PC-3 (cell line): ENCODE measurements at regions not wholly inside any gene's neighbourhood (a gene's known extent, or its start where the extent isn't known, plus 50 kb on each side); places are given as distances from the start of the nearest gene placed in this dataset.

Experiments used
- ATAC-seq: fragments of 200-7000 bp; cut with Tn5 transposase; 2 replicates; pipeline ENCODE4 v1.9.1; 2020; ENCODE audit warnings: mild to moderate bottlenecking, moderate library complexity
- BruUV-seq: library from RNA; stranded (reverse); fragments of 400-500 nt; replicated peaks from 2 replicates; lab custom pipeline; 2021; lab: Mats Ljungman, UMichigan
- CTCF ChIA-PET: fragments of 300-600 bp; sonication (Branson Sonifier 250); formaldehyde crosslinking; loops from one replicate; lab custom pipeline; 2022; ENCODE audit warnings: antibody characterized with exemption; lab: Charles Lee
- POLR2A ChIA-PET: fragments of 300-600 bp; sonication (Branson Sonifier 250); formaldehyde crosslinking; loops from one replicate; lab custom pipeline; 2022; ENCODE audit warnings: antibody characterized with exemption; ENCODE audit not compliant: unreplicated experiment; lab: Charles Lee
- DNase-seq: peaks from one replicate; pipeline ENCODE4 v3.0.0-alpha.2; 2015
- H2AFZ ChIP-seq: fragments of 300-600 bp; sonication (generic); 2 replicates; pipeline ENCODE4 v1.6.0; 2016; ENCODE audit warnings: antibody characterized with exemption, low read length
- H3F3A ChIP-seq: fragments of 300-600 bp; sonication (generic); one replicate; pipeline ENCODE4 v1.6.0; 2017; ENCODE audit warnings: antibody characterized with exemption, low read length, control low read depth, mild to moderate bottlenecking; ENCODE audit not compliant: unreplicated experiment
- H3K27ac ChIP-seq: fragments of 300-600 bp; sonication (generic); 2 replicates; pipeline ENCODE4 v1.5.1; 2016; ENCODE audit warnings: mild to moderate bottlenecking, low read length
- H3K27me3 ChIP-seq: fragments of 300-600 bp; sonication (generic); 2 replicates; pipeline ENCODE4 v1.6.1; 2016; ENCODE audit warnings: low read length, mixed read lengths
- H3K36me3 ChIP-seq: fragments of 300-600 bp; sonication (generic); 2 replicates; pipeline ENCODE4 v1.6.1; 2016; ENCODE audit warnings: low read depth, mixed run types, low read length, mixed read lengths
- H3K4me1 ChIP-seq: fragments of 300-600 bp; sonication (generic); 2 replicates; pipeline ENCODE4 v1.5.1; 2016; ENCODE audit warnings: low read length; ENCODE audit not compliant: insufficient read depth
- H3K4me2 ChIP-seq: fragments of 300-600 bp; sonication (generic); 2 replicates; pipeline ENCODE4 v1.6.0; 2016; ENCODE audit warnings: low read length
- H3K4me3 ChIP-seq: fragments of 300-600 bp; sonication (generic); 2 replicates; pipeline ENCODE4 v1.5.1; 2016; ENCODE audit warnings: mild to moderate bottlenecking, low read length, mixed read lengths
- H3K79me2 ChIP-seq: fragments of 300-600 bp; sonication (generic); 2 replicates; pipeline ENCODE4 v1.6.1; 2017; ENCODE audit warnings: low read length, mixed read lengths
- H3K9ac ChIP-seq: fragments of 300-600 bp; sonication (generic); 2 replicates; pipeline ENCODE4 v1.6.0; 2016; ENCODE audit warnings: mild to moderate bottlenecking, low read length
- H3K9me2 ChIP-seq: fragments of 300-600 bp; sonication (generic); replicated peaks from 2 replicates; pipeline ENCODE4 v1.6.1; 2016; ENCODE audit warnings: mixed run types, low read length, mixed read lengths
- H3K9me3 ChIP-seq: fragments of 300-600 bp; sonication (generic); 2 replicates; pipeline ENCODE4 v1.6.1; 2016; ENCODE audit warnings: low read length, mixed read lengths
- H4K20me1 ChIP-seq: fragments of 300-600 bp; sonication (generic); 2 replicates; pipeline ENCODE4 v1.6.1; 2016; ENCODE audit warnings: low read length, mixed read lengths
- EZH2 ChIP-seq: fragments of 300-600 bp; sonication (generic); IDR thresholded peaks from one replicate; pipeline ENCODE4 v1.6.1; 2017; ENCODE audit warnings: antibody characterized with exemption, mild to moderate bottlenecking, low read length; ENCODE audit not compliant: unreplicated experiment
- EZH2phosphoT487 ChIP-seq: fragments of 300-600 bp; sonication (generic); IDR thresholded peaks from 2 replicates; pipeline ENCODE4 v1.6.1; 2018; ENCODE audit warnings: mild to moderate bottlenecking, antibody characterized with exemption, low read length, borderline replicate concordance
- intact Hi-C: fragments of 100-400 bp; cut with micrococcal nuclease; formaldehyde crosslinking; loops from 2 replicates; pipeline ENCODE4 v1.9.0; 2023
- TF ChIP-seq, protein P1 (sequence below): fragments of 300-600 bp; sonication (generic); conservative IDR thresholded peaks from 2 replicates; pipeline ENCODE4 v1.5.1; 2017; ENCODE audit warnings: antibody characterized with exemption, low read depth, mild to moderate bottlenecking, low read length

DNA sequence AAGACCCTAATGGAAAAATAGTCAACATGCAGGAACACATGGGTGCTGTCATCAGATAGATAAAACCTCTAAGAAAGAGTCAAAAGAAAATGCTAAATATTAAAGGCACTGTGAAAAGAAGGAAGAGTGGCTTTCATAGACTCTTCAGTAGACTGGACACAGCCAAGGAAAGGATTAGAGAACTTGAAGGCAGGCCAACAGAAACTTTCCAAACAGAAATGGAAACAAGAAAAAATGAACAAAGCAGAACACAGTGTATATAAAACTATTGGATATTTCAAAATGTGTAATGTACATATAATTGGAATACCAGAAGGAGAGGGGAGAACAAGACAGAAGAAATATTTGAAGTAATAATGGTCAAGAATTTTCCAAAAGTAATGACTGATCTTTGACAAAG, 431.9 kb downstream of the MATN1 start:
- H3K4me2 ChIP-seq, result no peak overlapping the region
- TF ChIP-seq, protein P1, sequence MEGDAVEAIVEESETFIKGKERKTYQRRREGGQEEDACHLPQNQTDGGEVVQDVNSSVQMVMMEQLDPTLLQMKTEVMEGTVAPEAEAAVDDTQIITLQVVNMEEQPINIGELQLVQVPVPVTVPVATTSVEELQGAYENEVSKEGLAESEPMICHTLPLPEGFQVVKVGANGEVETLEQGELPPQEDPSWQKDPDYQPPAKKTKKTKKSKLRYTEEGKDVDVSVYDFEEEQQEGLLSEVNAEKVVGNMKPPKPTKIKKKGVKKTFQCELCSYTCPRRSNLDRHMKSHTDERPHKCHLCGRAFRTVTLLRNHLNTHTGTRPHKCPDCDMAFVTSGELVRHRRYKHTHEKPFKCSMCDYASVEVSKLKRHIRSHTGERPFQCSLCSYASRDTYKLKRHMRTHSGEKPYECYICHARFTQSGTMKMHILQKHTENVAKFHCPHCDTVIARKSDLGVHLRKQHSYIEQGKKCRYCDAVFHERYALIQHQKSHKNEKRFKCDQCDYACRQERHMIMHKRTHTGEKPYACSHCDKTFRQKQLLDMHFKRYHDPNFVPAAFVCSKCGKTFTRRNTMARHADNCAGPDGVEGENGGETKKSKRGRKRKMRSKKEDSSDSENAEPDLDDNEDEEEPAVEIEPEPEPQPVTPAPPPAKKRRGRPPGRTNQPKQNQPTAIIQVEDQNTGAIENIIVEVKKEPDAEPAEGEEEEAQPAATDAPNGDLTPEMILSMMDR, result no peak
- TF ChIP-seq EZH2, result no peak
- no peak for TF ChIP-seq EZH2phosphoT487
- POLR2A ChIA-PET, result no interaction called here
- CTCF ChIA-PET, result no interaction called here
- H3K9ac ChIP-seq, result no peak overlapping the region
- ATAC-seq (no peak), DNase-seq (no peak)
- no peaks in the 10 kb centered on the region for H3K9me3 ChIP-seq
- no peaks in the 10 kb centered on the region for H3K79me2 ChIP-seq
- no peaks in the 10 kb centered on the region for H3K4me1 ChIP-seq
- no peak overlapping the region for H2AFZ ChIP-seq
- H3K36me3 ChIP-seq, result no peaks in the 10 kb centered on the region
- no peaks in the 10 kb centered on the region for H4K20me1 ChIP-seq
- no peaks in the 10 kb centered on the region for H3F3A ChIP-seq
- H3K4me3 ChIP-seq, result no peak overlapping the region
- intact Hi-C loops, result no loop called here
- no peak overlapping the region for H3K27ac ChIP-seq
- no peaks in the 10 kb centered on the region for H3K27me3 ChIP-seq
- no TSS peak for BruUV-seq
- H3K9me2 ChIP-seq, result no peaks in the 10 kb centered on the region

DNA sequence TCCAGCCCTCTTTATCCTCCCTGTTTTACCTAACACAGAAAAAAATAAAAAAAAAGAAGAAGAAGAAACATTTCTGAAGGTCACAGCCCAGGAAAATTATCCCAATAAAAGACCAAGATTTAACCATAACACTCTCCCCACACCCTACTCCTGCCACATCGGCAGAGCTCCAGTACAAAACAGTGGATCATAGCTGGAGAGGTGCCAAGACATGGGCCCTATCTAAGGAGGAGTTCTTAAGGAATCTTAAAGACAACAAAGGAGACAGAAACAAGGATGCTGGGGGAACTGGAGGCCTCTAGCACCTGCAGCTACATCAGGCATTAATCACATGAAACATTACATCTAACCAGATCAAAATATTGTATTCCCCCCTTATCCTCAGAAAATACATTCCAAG, 432.8 kb downstream of the MATN1 start:
- Histone ChIP-seq H4K20me1 (no peaks in the 10 kb centered on the region), H3K79me2 (no peaks in the 10 kb centered on the region), H3K4me2 (no peak overlapping the region), H3K4me3 (no peak overlapping the region), H3F3A (no peaks in the 10 kb centered on the region), H3K36me3 (no peaks in the 10 kb centered on the region), H3K4me1 (no peaks in the 10 kb centered on the region), H3K9me3 (no peaks in the 10 kb centered on the region), H3K9ac (no peak overlapping the region), H3K9me2 (no peaks in the 10 kb centered on the region), H3K27ac (no peak overlapping the region), H2AFZ (no peak overlapping the region), H3K27me3 (no peaks in the 10 kb centered on the region)
- CTCF ChIA-PET, result no interaction called here
- DNase-seq, result no peak
- intact Hi-C loops, result no loop called here
- no peak for ATAC-seq
- POLR2A ChIA-PET, result no interaction called here
- no peak for TF ChIP-seq EZH2
- TF ChIP-seq, protein P1, result no peak
- TF ChIP-seq EZH2phosphoT487, result no peak
- BruUV-seq, result no TSS peak

DNA sequence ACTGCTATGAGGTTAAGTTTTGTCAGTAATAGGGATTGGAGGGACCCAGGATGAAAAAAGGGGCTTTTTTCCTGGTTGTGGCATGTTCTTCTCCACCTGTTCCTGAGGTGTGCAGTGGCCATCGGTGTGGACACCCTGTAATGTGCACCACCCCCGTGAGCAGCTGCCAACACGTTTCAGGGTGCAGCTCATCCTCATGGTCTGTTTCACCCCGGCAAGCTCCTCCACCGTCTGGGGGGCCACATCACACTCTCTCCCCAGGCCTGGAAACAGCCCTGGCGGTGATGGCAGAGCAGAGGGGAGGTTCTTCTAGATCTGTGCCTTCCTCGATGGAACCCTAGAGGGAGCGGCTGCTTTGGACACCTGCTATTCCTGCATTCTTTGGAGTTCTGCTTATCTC, 435.4 kb downstream of the MATN1 start:
- DNase-seq (no peak), ATAC-seq (no peak)
- H3K36me3 ChIP-seq, result no peaks in the 10 kb centered on the region
- TF ChIP-seq EZH2, result no peak
- TF ChIP-seq, protein P1, result no peak
- TF ChIP-seq EZH2phosphoT487, result no peak
- H3K9ac ChIP-seq, result no peak overlapping the region
- no peak overlapping the region for H3K27ac ChIP-seq
- no peaks in the 10 kb centered on the region for H3K9me2 ChIP-seq
- H3K4me2 ChIP-seq, result no peak overlapping the region
- no peaks in the 10 kb centered on the region for H4K20me1 ChIP-seq
- ChIA-PET POLR2A (no interaction called here), CTCF (no interaction called here)
- no peak overlapping the region for H2AFZ ChIP-seq
- H3F3A ChIP-seq, result no peaks in the 10 kb centered on the region
- BruUV-seq, result no TSS peak
- H3K4me3 ChIP-seq, result no peak overlapping the region
- no peaks in the 10 kb centered on the region for H3K79me2 ChIP-seq
- no peaks in the 10 kb centered on the region for H3K4me1 ChIP-seq
- no peaks in the 10 kb centered on the region for H3K27me3 ChIP-seq
- intact Hi-C loops, result no loop called here
- no peaks in the 10 kb centered on the region for H3K9me3 ChIP-seq
